Body of pancreas (tissue), 4 donors: ENCODE measurements at regions not wholly inside any gene's neighbourhood (a gene's known extent, or its start where the extent isn't known, plus 50 kb on each side); places are given as distances from the start of the nearest gene placed in this dataset.
"Not testable (repeated sequence)": the region's sequence is repeated elsewhere in the genome, so short reads cannot be mapped to it uniquely, and the experiment has no call there.

ENCODE experiments used
- ATAC-seq: fragments of 150-250 bp; one replicate; pipeline ENCODE4 v1.9.1; 2016
- DNase-seq, 4 donors: peaks; one replicate each; pipeline ENCODE4 v3.0.0-alpha.2; 2019
- H3K27ac ChIP-seq, 4 donors: fragments of 200-600 bp; sonication (generic); 1 replicate in 3 of 4; 2 replicates in 1 of 4; pipeline versions ENCODE4 v1.5.1 to v1.6.1; 2016 to 2019; ENCODE audit warnings: mild to moderate bottlenecking in 1 of 4, mixed read lengths in 1 of 4, moderate library complexity in 1 of 4
- H3K27me3 ChIP-seq, 2 donors: fragments of 200-600 bp; sonication (generic); one replicate each; pipeline ENCODE4 v1.6.0; 2016; ENCODE audit warnings: mild to moderate bottlenecking in 1 of 2
- H3K36me3 ChIP-seq, 2 donors: fragments of 200-600 bp; sonication (generic); replicated peaks in 1 of 2; 2 replicates each; pipeline ENCODE4 v1.5.1; 2016; ENCODE audit warnings: low read depth in 2 of 2; ENCODE audit not compliant: insufficient read depth in 1 of 2
- H3K4me1 ChIP-seq: fragments of 200-600 bp; sonication (generic); one replicate; pipeline ENCODE4 v1.6.0; 2016
- H3K4me3 ChIP-seq, 2 donors: fragments of 200-600 bp; sonication (generic); 1 replicate in 1 of 2; 2 replicates in 1 of 2; pipeline ENCODE4 v1.5.1; 2016 to 2019
- H3K9me3 ChIP-seq, 3 donors: fragments of 200-600 bp; sonication (generic); 1 replicate in 2 of 3; 2 replicates in 1 of 3; pipeline ENCODE4 v1.5.1; 2016
- POLR2A ChIP-seq, 3 donors: fragments of 450-650 bp; IDR thresholded peaks; one replicate each; pipeline ENCODE4 v1.6.1; 2016; ENCODE audit warnings: antibody characterized with exemption in 3 of 3, mild to moderate bottlenecking in 2 of 3
- WGBS, 2 donors: methylation state at CpG; one replicate each; pipeline ENCODE4 v1.1.5; 2017; 5-methylcytosine and 5-hydroxymethylcytosine counted together
- intact Hi-C: fragments of 100-400 bp; cut with DNase I; formaldehyde crosslinking; loops from one replicate; pipeline ENCODE4 v1.15.1; 2023
- TF ChIP-seq, protein P1 (sequence below), 7 experiments: fragments of 450-650 bp in 4 of 7; fragments of 200-600 bp in 3 of 7; sonication (generic) in 3 of 7; IDR thresholded peaks; one replicate each; pipeline ENCODE4 v1.5.1; 2016 to 2019; ENCODE audit warnings: antibody characterized with exemption in 7 of 7

DNA sequence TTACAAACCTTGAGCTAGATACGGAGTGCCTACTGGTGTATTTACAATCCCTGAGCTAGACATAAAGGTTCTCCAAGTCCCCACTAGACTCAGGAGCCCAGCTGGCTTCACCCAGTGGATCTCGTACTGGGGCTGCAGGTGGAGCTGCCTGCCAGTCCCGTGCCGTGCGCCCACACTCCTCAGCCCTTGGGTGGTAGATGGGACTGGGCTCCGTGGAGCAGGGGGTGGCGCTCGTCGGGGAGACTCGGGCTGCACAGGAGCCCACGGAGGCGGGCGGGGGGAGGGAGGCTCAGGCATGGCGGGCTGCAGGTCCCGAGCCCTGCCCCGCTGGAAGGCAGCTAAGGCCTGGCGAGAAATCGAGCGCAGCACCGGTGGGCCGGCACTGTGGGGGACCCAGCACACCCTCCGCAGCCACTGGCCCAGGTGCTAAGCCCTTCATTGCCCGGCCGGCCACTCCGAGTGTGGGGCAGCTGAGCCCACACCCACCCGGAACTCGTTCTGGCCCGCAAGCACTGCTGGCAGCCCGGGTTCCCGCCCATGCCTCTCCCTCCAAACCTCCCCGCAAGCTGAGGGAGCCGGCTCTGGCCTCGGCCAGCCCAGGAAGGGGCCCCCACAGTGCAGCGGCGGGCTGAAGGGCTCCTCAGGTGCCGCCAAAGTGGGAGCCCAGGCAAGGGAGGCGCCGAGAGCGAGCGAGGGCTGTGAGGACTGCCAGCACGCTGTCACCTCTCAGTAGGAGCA lies 164.2 kb upstream of the TEX13C start:
- H3K4me3 ChIP-seq, H3K9me3 ChIP-seq, H3K27ac ChIP-seq, ATAC-seq, DNase-seq, H3K36me3 ChIP-seq, H3K4me1 ChIP-seq, intact Hi-C loops, H3K27me3 ChIP-seq: not testable (repeated sequence)
- WGBS, 2 donors: 71 to 77% methylated on average over 3 to 4 of the region's 41 CpGs

DNA sequence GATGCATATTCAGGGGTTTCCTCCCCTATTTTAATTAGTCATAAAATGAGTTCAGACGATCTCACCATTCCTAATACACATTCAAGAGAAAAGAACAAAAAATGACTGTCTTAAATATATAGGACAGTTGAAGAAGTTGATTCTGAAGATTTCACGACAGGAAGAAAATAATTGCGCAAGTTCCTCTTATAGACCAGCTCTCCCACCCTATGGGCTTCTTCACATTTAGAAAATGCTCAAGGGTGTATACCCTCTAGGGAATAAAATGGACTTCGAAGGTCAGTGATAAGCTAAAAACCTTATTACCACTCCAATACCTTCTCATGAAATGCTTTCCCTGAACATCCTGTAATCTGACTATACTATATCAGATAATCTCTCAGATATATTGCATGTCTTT lies 149.2 kb upstream of the TEX13C start:
- Histone ChIP-seq H3K4me3 (no peak overlapping the region), H3K4me1 (no peaks in the 10 kb centered on the region), H3K36me3 (no peaks in the 10 kb centered on the region), H3K27ac (no peak overlapping the region), H3K27me3 (no peaks in the 10 kb centered on the region), H3K9me3 (no peaks in the 10 kb centered on the region)
- no peak for ATAC-seq
- 46 to 62% methylated on average over 4 of the region's 4 CpGs for WGBS, 2 donors
- no peak for DNase-seq
- intact Hi-C loops: no loop called here
- TF ChIP-seq POLR2A (IDR thresholded peaks at IDR 0.05): no peak
- TF ChIP-seq, protein P1, sequence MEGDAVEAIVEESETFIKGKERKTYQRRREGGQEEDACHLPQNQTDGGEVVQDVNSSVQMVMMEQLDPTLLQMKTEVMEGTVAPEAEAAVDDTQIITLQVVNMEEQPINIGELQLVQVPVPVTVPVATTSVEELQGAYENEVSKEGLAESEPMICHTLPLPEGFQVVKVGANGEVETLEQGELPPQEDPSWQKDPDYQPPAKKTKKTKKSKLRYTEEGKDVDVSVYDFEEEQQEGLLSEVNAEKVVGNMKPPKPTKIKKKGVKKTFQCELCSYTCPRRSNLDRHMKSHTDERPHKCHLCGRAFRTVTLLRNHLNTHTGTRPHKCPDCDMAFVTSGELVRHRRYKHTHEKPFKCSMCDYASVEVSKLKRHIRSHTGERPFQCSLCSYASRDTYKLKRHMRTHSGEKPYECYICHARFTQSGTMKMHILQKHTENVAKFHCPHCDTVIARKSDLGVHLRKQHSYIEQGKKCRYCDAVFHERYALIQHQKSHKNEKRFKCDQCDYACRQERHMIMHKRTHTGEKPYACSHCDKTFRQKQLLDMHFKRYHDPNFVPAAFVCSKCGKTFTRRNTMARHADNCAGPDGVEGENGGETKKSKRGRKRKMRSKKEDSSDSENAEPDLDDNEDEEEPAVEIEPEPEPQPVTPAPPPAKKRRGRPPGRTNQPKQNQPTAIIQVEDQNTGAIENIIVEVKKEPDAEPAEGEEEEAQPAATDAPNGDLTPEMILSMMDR (IDR thresholded peaks at IDR 0.05): no peak

DNA sequence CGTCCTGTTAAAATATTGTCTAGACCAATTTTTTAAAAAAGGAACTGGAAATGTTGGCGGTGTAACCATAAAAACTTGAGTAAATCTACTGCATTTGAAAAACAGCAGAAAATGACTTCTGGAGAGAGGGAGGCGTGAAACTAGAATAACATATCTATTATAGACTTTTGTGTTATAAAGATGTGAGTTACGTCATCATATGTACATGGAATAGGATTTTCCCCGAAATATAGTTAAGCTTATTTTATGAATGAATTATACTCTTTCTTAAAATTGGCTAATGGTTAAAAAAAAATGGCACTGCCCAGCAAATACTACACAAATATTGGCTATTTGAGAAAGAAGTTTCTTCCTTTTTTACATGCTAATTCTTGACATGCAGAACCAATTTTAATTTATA lies 147.1 kb upstream of the TEX13C start:
- TF ChIP-seq POLR2A (IDR thresholded peaks at IDR 0.05): no peak
- TF ChIP-seq, protein P1 (IDR thresholded peaks at IDR 0.05): no peak
- ATAC-seq (no peak), DNase-seq (no peak)
- Histone ChIP-seq H3K9me3 (no peaks in the 10 kb centered on the region), H3K27ac (no peak overlapping the region), H3K4me3 (no peak overlapping the region), H3K27me3 (no peaks in the 10 kb centered on the region), H3K36me3 (no peaks in the 10 kb centered on the region), H3K4me1 (no peaks in the 10 kb centered on the region)
- intact Hi-C loops: no loop called here
- 69 to 73% methylated on average over 5 of the region's 5 CpGs for whole genome bisulfite sequencing, 2 donors

DNA sequence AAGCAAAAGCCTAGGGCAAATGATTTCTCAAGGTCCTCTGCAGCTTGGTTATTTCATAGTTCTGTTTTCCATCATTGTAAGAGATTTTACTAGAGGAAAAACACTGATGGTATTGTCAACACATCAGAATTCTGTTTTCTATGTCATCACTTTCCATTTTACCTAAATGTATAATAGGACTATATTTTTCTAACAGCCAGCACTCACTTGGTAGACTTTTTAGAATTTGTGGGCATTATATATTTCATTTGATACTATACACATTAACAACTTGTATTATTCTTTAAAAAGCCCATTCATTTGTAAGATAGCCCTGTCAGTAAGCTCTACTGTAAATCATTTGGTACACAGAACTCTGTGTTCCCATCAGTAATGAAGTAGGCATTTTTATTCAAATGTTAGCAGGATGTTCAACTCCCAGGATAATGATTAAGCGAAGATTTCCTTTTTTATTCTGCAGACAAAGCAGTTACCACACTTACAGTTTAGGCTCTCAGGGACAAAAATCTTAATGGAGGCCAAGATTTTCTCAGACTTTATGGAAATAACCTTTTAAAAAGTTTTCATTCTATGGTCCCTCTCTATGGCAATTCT lies 143.6 kb upstream of the TEX13C start:
- DNase-seq: no peak
- TF ChIP-seq, protein P1 (IDR thresholded peaks at IDR 0.05): no peak
- no peak for TF ChIP-seq POLR2A (IDR thresholded peaks at IDR 0.05)
- no peak for ATAC-seq
- Histone ChIP-seq H3K4me1 (no peaks in the 10 kb centered on the region), H3K27me3 (no peaks in the 10 kb centered on the region), H3K4me3 (no peak overlapping the region), H3K27ac (no peak overlapping the region), H3K36me3 (no peaks in the 10 kb centered on the region), H3K9me3 (no peaks in the 10 kb centered on the region)
- intact Hi-C loops: no loop called here
- WGBS, 2 donors: 0% methylated on average over 1 of the region's 1 CpG

DNA sequence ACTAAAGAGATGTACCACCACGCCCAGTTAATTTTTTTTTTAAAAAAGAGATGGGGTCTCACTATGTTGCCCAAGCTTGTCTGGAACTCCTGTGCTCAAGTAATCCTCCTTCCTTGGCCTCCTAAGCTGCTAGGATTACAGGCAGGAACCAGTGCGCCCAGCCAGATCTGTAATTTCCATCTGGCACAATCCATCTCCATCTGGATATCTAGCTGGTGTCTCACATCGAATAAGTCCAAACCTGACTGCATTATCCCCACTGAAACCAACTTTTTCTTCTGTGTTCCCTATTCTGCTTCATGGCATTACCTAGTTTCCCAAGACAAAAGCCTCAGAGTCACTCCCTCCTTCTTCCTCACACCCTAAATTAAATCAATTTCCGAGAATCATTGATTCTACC lies 125.8 kb upstream of the TEX13C start:
- TF ChIP-seq, protein P1 (IDR thresholded peaks at IDR 0.05): no peak
- no peak for TF ChIP-seq POLR2A (IDR thresholded peaks at IDR 0.05)
- intact Hi-C loops: no loop called here
- no peak overlapping the region for H3K4me3 ChIP-seq
- DNase-seq: no peak
- H3K9me3 ChIP-seq: no peaks in the 10 kb centered on the region
- no peaks in the 10 kb centered on the region for H3K36me3 ChIP-seq
- 74% methylated on average over 4 of the region's 4 CpGs for WGBS, 2 donors
- H3K27me3 ChIP-seq: no peaks in the 10 kb centered on the region
- no peak for ATAC-seq
- H3K27ac ChIP-seq: no peak overlapping the region
- H3K4me1 ChIP-seq: no peaks in the 10 kb centered on the region
